ENCODE measurements at regions not wholly inside any gene's neighbourhood (a gene's known extent, or its start where the extent isn't known, plus 50 kb on each side); places are given as distances from the start of the nearest gene placed in this dataset.

- TF ChIP-seq CTCF (conservative IDR thresholded peaks at IDR 0.05) (no peak), ZFX (IDR thresholded peaks at IDR 0.05) (no peak)
These were observed 1714.1 kb downstream of the EFNA5 start for GRCh38 chr5:105956456-105957196.
